ENCODE measurements at regions not wholly inside any gene's neighbourhood (a gene's known extent, or its start where the extent isn't known, plus 50 kb on each side); places are given as distances from the start of the nearest gene placed in this dataset.
"Not testable (repeated sequence)": the region's sequence is repeated elsewhere in the genome, so short reads cannot be mapped to it uniquely, and the experiment has no call there.

- Mint-ChIP-seq H3K27ac (no peak overlapping the region), H3K4me1 (no peaks in the 10 kb centered on the region), H3K9me3 (no peaks in the 10 kb centered on the region), H3K4me3 (no peak overlapping the region), H3K27me3 (ENCODE audit: low read depth) (no peaks in the 10 kb centered on the region), H3K36me3 (ENCODE audit: low read depth) (no peaks in the 10 kb centered on the region)
- TF ChIP-seq CTCF (IDR thresholded peaks at IDR 0.05; ENCODE audit: unreplicated experiment in 3 of 3): no peak
Observed at GRCh38 chr12:25352083-25352918, 101.6 kb upstream of the KRAS start.

GRCh38 chr12:25348593-25348895 lies 97.8 kb upstream of the KRAS start:
- no peak overlapping the region for H3K4me3 Mint-ChIP-seq
- TF ChIP-seq CTCF (IDR thresholded peaks at IDR 0.05; ENCODE audit: unreplicated experiment in 3 of 3): no peak
- H3K27ac Mint-ChIP-seq: no peak overlapping the region
- no peaks in the 10 kb centered on the region for H3K4me1 Mint-ChIP-seq
- H3K9me3 Mint-ChIP-seq: no peaks in the 10 kb centered on the region
- H3K27me3 Mint-ChIP-seq (ENCODE audit: low read depth): no peaks in the 10 kb centered on the region
- H3K36me3 Mint-ChIP-seq (ENCODE audit: low read depth): no peaks in the 10 kb centered on the region

GRCh38 chr12:25347716-25348592 lies 97.2 kb upstream of the KRAS start:
- H3K9me3 Mint-ChIP-seq: no peaks in the 10 kb centered on the region
- H3K27me3 Mint-ChIP-seq (ENCODE audit: low read depth): no peaks in the 10 kb centered on the region
- no peak overlapping the region for H3K4me3 Mint-ChIP-seq
- no peak for TF ChIP-seq CTCF (IDR thresholded peaks at IDR 0.05; ENCODE audit: unreplicated experiment in 3 of 3)
- H3K27ac Mint-ChIP-seq: no peak overlapping the region
- no peaks in the 10 kb centered on the region for H3K36me3 Mint-ChIP-seq (ENCODE audit: low read depth)
- H3K4me1 Mint-ChIP-seq: no peaks in the 10 kb centered on the region

GRCh38 chr12:25341877-25342276 lies 91.1 kb upstream of the KRAS start:
- peaks cover 10% of the 10 kb centered on the region for H3K9me3 Mint-ChIP-seq
- H3K27ac Mint-ChIP-seq; H3K4me3 Mint-ChIP-seq; H3K4me1 Mint-ChIP-seq; H3K27me3 Mint-ChIP-seq (ENCODE audit: low read depth); H3K36me3 Mint-ChIP-seq (ENCODE audit: low read depth): not testable (repeated sequence)

GRCh38 chr12:25337916-25338315 lies 87.2 kb upstream of the KRAS start:
- Mint-ChIP-seq H3K27me3 (ENCODE audit: low read depth) (no peaks in the 10 kb centered on the region), H3K36me3 (ENCODE audit: low read depth) (no peaks in the 10 kb centered on the region), H3K9me3 (peaks cover 10% of the 10 kb centered on the region), H3K4me3 (no peak overlapping the region), H3K27ac (no peak overlapping the region), H3K4me1 (peaks cover 5% of the 10 kb centered on the region)
- no peak for TF ChIP-seq CTCF (IDR thresholded peaks at IDR 0.05; ENCODE audit: unreplicated experiment in 3 of 3)

GRCh38 chr12:25332143-25332542 lies 81.4 kb upstream of the KRAS start:
- no peaks in the 10 kb centered on the region for H3K36me3 Mint-ChIP-seq (ENCODE audit: low read depth)
- no peak for TF ChIP-seq CTCF (IDR thresholded peaks at IDR 0.05; ENCODE audit: unreplicated experiment in 3 of 3)

More at GRCh38 chr12:25332143-25332542, 81.4 kb upstream of the KRAS start:
- peaks cover 9% of the 10 kb centered on the region for H3K4me1 Mint-ChIP-seq
- H3K9me3 Mint-ChIP-seq: no peaks in the 10 kb centered on the region
- H3K27me3 Mint-ChIP-seq (ENCODE audit: low read depth): peaks cover 3% of the 10 kb centered on the region
- no peak overlapping the region for H3K4me3 Mint-ChIP-seq
- no peak overlapping the region for H3K27ac Mint-ChIP-seq

Measured in nephron (organoid).